H9 (cell line): ENCODE measurements at regions not wholly inside any gene's neighbourhood (a gene's known extent, or its start where the extent isn't known, plus 50 kb on each side); places are given as distances from the start of the nearest gene placed in this dataset.

ENCODE experiments used
- DNase-seq: peaks from one replicate; pipeline ENCODE4 v3.0.0-alpha.2; 2017
- H2AFZ ChIP-seq: one replicate; pipeline ENCODE4 v1.6.1; 2013; ENCODE audit warnings: mild to moderate bottlenecking, low read length, control low read depth, moderate library complexity
- H2AK5ac ChIP-seq: 2 replicates; pipeline ENCODE4 v1.6.1; 2013; ENCODE audit warnings: low read length, control low read depth, mixed read lengths; ENCODE audit not compliant: insufficient read length
- H2BK120ac ChIP-seq: one replicate; pipeline ENCODE4 v1.6.1; 2013; ENCODE audit warnings: low read depth, mild to moderate bottlenecking, low read length, control low read depth, inconsistent platforms; ENCODE audit not compliant: poor library complexity, severe bottlenecking
- H2BK12ac ChIP-seq: 2 replicates; pipeline ENCODE4 v1.6.1; 2013; ENCODE audit warnings: low read length, control low read depth, mixed read lengths, low read depth; ENCODE audit not compliant: insufficient read length
- H2BK15ac ChIP-seq: 2 replicates; pipeline ENCODE4 v1.6.1; 2013; ENCODE audit warnings: low read depth, low read length, control low read depth
- H2BK20ac ChIP-seq: one replicate; pipeline ENCODE4 v1.6.1; 2013; ENCODE audit warnings: low read depth, mild to moderate bottlenecking, low read length, control low read depth, inconsistent platforms; ENCODE audit not compliant: poor library complexity, severe bottlenecking
- H2BK5ac ChIP-seq: 2 replicates; pipeline ENCODE4 v1.6.1; 2013; ENCODE audit warnings: low read length, control low read depth, mixed read lengths; ENCODE audit not compliant: insufficient read length
- H3K14ac ChIP-seq: 2 replicates; pipeline ENCODE4 v1.6.1; 2013; ENCODE audit warnings: low read length, control low read depth; ENCODE audit not compliant: insufficient read depth
- H3K18ac ChIP-seq: 2 replicates; pipeline ENCODE4 v1.6.1; 2013; ENCODE audit warnings: low read depth, mild to moderate bottlenecking, mixed read lengths, low read length, control low read depth; ENCODE audit not compliant: insufficient read length
- H3K23ac ChIP-seq: 2 replicates; pipeline ENCODE4 v1.6.1; 2013; ENCODE audit warnings: low read length, control low read depth, mixed read lengths, low read depth; ENCODE audit not compliant: insufficient read length
- H3K23me2 ChIP-seq: 2 replicates; pipeline ENCODE4 v1.6.1; 2013; ENCODE audit warnings: low read depth, mild to moderate bottlenecking, mixed read lengths, low read length, control low read depth; ENCODE audit not compliant: insufficient read length, poor library complexity, severe bottlenecking
- H3K27ac ChIP-seq: 2 replicates; pipeline ENCODE4 v1.5.1; 2013; ENCODE audit warnings: low read length, control low read depth, mixed read lengths, low read depth; ENCODE audit not compliant: insufficient read length
- H3K27me3 ChIP-seq: 2 replicates; pipeline ENCODE4 v1.6.1; 2013; ENCODE audit warnings: low read length, control low read depth, inconsistent platforms; ENCODE audit not compliant: insufficient read depth
- H3K4ac ChIP-seq: 2 replicates; pipeline ENCODE4 v1.6.1; 2013; ENCODE audit warnings: low read depth, mild to moderate bottlenecking, control low read depth, inconsistent platforms, low read length, moderate library complexity
- H3K4me1 ChIP-seq: 2 replicates; pipeline ENCODE4 v1.6.1; 2013; ENCODE audit warnings: low read length, control low read depth, inconsistent platforms; ENCODE audit not compliant: insufficient read depth
- H3K4me2 ChIP-seq: 2 replicates; pipeline ENCODE4 v1.6.1; 2013; ENCODE audit warnings: low read length, control low read depth, mixed read lengths; ENCODE audit not compliant: insufficient read length, insufficient read depth
- H3K56ac ChIP-seq: 2 replicates; pipeline ENCODE4 v1.6.1; 2013; ENCODE audit warnings: low read depth, mild to moderate bottlenecking, mixed read lengths, low read length, control low read depth; ENCODE audit not compliant: insufficient read length
- H3K79me1 ChIP-seq: 2 replicates; pipeline ENCODE4 v1.6.1; 2013; ENCODE audit warnings: low read depth, mild to moderate bottlenecking, moderate library complexity, low read length, control low read depth, inconsistent platforms; ENCODE audit not compliant: insufficient read depth, poor library complexity, severe bottlenecking
- H3K79me2 ChIP-seq: 2 replicates; pipeline ENCODE4 v1.6.1; 2013; ENCODE audit warnings: low read length, control low read depth, inconsistent platforms; ENCODE audit not compliant: insufficient read depth
- H3K9ac ChIP-seq: 2 replicates; pipeline ENCODE4 v1.6.1; 2013; ENCODE audit warnings: low read length, control low read depth, mixed read lengths; ENCODE audit not compliant: insufficient read length; ENCODE audit errors: extremely low read depth
- H3K9me3 ChIP-seq: one replicate; pipeline ENCODE4 v1.6.1; 2013; ENCODE audit warnings: low read depth, low read length, inconsistent platforms; ENCODE audit not compliant: control insufficient read depth
- H3T11ph ChIP-seq: one replicate; pipeline ENCODE4 v1.6.1; 2013; ENCODE audit warnings: mild to moderate bottlenecking, low read length, control low read depth, inconsistent platforms
- H4K20me1 ChIP-seq: one replicate; pipeline ENCODE4 v1.6.1; 2013; ENCODE audit not compliant: control insufficient read depth, insufficient read length, insufficient read depth
- H4K5ac ChIP-seq: 2 replicates; pipeline ENCODE4 v1.6.1; 2013; ENCODE audit warnings: low read depth, mild to moderate bottlenecking, mixed read lengths, low read length, control low read depth; ENCODE audit not compliant: insufficient read length
- H4K8ac ChIP-seq: replicated peaks from 2 replicates; pipeline ENCODE4 v1.6.1; 2013; ENCODE audit warnings: low read length, control low read depth, mixed read lengths, low read depth; ENCODE audit not compliant: insufficient read length
- H4K91ac ChIP-seq: 2 replicates; pipeline ENCODE4 v1.6.1; 2013; ENCODE audit warnings: low read depth, mild to moderate bottlenecking, moderate library complexity, mixed read lengths, low read length, control low read depth; ENCODE audit not compliant: insufficient read length
- H3K27ac Mint-ChIP-seq, 3 experiments: 2 replicates in 2 of 3; 3 replicates in 1 of 3; pipeline ENCODE4 v1.8.0; 2020 to 2021; ENCODE audit warnings: mixed read lengths in 3 of 3, mild to moderate bottlenecking in 1 of 3, moderate library complexity in 1 of 3
- H3K27me3 Mint-ChIP-seq: 2 replicates; pipeline ENCODE4 v1.8.0; 2021; ENCODE audit warnings: low read depth, mild to moderate bottlenecking, moderate library complexity, mixed read lengths
- H3K36me3 Mint-ChIP-seq, 3 experiments: 2 replicates in 2 of 3; 3 replicates in 1 of 3; pipeline ENCODE4 v1.8.0; 2020 to 2021; ENCODE audit warnings: low read depth in 3 of 3, mixed read lengths in 3 of 3; ENCODE audit not compliant: insufficient read depth in 1 of 3
- H3K4me1 Mint-ChIP-seq, 2 experiments: 2 replicates each; pipeline ENCODE4 v1.8.0; 2020; ENCODE audit warnings: mixed read lengths in 2 of 2
- H3K4me3 Mint-ChIP-seq, 2 experiments: 2 replicates in 1 of 2; 3 replicates in 1 of 2; pipeline ENCODE4 v1.8.0; 2020 to 2021; ENCODE audit warnings: mild to moderate bottlenecking in 2 of 2, mixed read lengths in 2 of 2, moderate library complexity in 1 of 2
- H3K9me3 Mint-ChIP-seq, 2 experiments: 2 replicates in 1 of 2; 3 replicates in 1 of 2; pipeline ENCODE4 v1.8.0; 2020; ENCODE audit warnings: mild to moderate bottlenecking in 2 of 2, mixed read lengths in 2 of 2, moderate library complexity in 1 of 2
- WGBS: extraction: QIAGEN DNeasy Blood & Tissue Kit; methylation state at CpG from one replicate; pipeline ENCODE4 v1.1.7; 2013; ENCODE audit warnings: missing lambda C conversion rate, low lambda C conversion rate, mixed read lengths; ENCODE audit not compliant: insufficient read length; ENCODE audit errors: extremely low coverage; 5-methylcytosine and 5-hydroxymethylcytosine counted together
- TF ChIP-seq, protein P1 (sequence below): fragments of 200-600 bp; sonication (generic); conservative IDR thresholded peaks from 3 replicates; pipeline ENCODE4 v1.8.0; 2021; ENCODE audit warnings: antibody characterized with exemption, mild to moderate bottlenecking

- Histone ChIP-seq H3K9me3 (no peaks in the 10 kb centered on the region), H3K56ac (no peak overlapping the region), H3K9ac (no peak overlapping the region), H3K4me2 (no peak overlapping the region), H4K20me1 (no peaks in the 10 kb centered on the region), H2BK5ac (no peak overlapping the region), H2BK20ac (no peak overlapping the region), H3K4me1 (no peaks in the 10 kb centered on the region), H3K27me3 (no peaks in the 10 kb centered on the region; the same call in 1 of the 2 replicates), H4K8ac (no peak overlapping the region), H2BK120ac (no peak overlapping the region), H4K91ac (no peak overlapping the region), H2AFZ (no peak overlapping the region), H3K23ac (no peak overlapping the region), H3K23me2 (no peaks in the 10 kb centered on the region), H2BK15ac (no peak overlapping the region), H4K5ac (no peak overlapping the region), H3K79me1 (no peaks in the 10 kb centered on the region), H3K18ac (no peak overlapping the region), H2BK12ac (no peak overlapping the region), H3K4ac (no peak overlapping the region), H3K79me2 (no peaks in the 10 kb centered on the region), H3K27ac (no peak overlapping the region), H3K14ac (no peak overlapping the region), H2AK5ac (no peak overlapping the region), H3T11ph (no peak overlapping the region)
- no peak overlapping the region for H3K27ac Mint-ChIP-seq
- WGBS, result no CpG with 5 or more reads among the region's 2 CpGs
- H3K27me3 Mint-ChIP-seq, result no peaks in the 10 kb centered on the region
- TF ChIP-seq, protein P1, sequence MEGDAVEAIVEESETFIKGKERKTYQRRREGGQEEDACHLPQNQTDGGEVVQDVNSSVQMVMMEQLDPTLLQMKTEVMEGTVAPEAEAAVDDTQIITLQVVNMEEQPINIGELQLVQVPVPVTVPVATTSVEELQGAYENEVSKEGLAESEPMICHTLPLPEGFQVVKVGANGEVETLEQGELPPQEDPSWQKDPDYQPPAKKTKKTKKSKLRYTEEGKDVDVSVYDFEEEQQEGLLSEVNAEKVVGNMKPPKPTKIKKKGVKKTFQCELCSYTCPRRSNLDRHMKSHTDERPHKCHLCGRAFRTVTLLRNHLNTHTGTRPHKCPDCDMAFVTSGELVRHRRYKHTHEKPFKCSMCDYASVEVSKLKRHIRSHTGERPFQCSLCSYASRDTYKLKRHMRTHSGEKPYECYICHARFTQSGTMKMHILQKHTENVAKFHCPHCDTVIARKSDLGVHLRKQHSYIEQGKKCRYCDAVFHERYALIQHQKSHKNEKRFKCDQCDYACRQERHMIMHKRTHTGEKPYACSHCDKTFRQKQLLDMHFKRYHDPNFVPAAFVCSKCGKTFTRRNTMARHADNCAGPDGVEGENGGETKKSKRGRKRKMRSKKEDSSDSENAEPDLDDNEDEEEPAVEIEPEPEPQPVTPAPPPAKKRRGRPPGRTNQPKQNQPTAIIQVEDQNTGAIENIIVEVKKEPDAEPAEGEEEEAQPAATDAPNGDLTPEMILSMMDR, result no peak
- H3K4me3 Mint-ChIP-seq, result no peak overlapping the region
- DNase-seq, result no peak
- H3K4me1 Mint-ChIP-seq, result no peaks in the 10 kb centered on the region
- H3K36me3 Mint-ChIP-seq, result 0 out of 7 replicates have a peak, but pooled peaks cover 0 to 6% (median 0%) of the 10 kb centered on the region in 3 experiments
- peaks cover 0 to 4% of the 10 kb centered on the region in 2 experiments; a peak in 1 of 5 replicates for H3K9me3 Mint-ChIP-seq
Observed at GRCh38 chr3:168707900-168708299, 612.2 kb upstream of the GOLIM4 start.
